GM19193 (cell line): ENCODE measurements at regions not wholly inside any gene's neighbourhood (a gene's known extent, or its start where the extent isn't known, plus 50 kb on each side); places are given as distances from the start of the nearest gene placed in this dataset.

Experiments used
- POLR2A ChIP-seq: IDR thresholded peaks from 4 replicates; pipeline ENCODE4 v1.6.1; 2011; ENCODE audit not compliant: insufficient read depth, insufficient read length; ENCODE audit errors: extremely low read depth

- no peak for TF ChIP-seq POLR2A
Measured at GRCh38 chr5:74514888-74515551, 125.5 kb downstream of the ENC1 start.

DNA sequence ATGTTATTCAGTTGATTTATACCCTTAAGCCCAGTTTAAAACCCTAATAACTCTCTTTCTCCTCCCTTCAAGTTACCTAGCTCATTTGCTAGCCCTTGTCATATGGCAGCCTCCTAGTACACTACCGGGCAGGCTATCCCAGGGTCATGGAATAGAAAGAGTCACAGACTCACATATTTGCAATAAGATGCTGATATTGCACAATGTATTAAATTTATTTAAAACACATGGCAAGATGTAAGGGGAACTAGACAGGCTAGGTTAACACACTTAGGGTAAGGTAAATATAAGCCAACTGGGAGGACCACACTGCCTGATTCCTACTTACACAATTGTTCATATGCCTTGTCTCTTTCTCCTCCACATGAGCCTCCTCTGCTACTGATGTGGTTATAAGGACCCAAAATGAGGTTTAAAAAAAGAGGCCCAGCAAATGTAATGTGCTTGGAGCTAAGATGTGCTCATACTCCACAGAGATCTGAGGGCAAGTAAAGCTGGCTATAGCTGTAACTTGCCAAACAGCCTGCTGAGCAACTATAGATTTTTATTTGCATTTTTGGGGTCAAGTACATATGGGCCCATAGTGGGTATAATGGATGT, 130.0 kb downstream of the ENC1 start:
- no peak for TF ChIP-seq POLR2A

DNA sequence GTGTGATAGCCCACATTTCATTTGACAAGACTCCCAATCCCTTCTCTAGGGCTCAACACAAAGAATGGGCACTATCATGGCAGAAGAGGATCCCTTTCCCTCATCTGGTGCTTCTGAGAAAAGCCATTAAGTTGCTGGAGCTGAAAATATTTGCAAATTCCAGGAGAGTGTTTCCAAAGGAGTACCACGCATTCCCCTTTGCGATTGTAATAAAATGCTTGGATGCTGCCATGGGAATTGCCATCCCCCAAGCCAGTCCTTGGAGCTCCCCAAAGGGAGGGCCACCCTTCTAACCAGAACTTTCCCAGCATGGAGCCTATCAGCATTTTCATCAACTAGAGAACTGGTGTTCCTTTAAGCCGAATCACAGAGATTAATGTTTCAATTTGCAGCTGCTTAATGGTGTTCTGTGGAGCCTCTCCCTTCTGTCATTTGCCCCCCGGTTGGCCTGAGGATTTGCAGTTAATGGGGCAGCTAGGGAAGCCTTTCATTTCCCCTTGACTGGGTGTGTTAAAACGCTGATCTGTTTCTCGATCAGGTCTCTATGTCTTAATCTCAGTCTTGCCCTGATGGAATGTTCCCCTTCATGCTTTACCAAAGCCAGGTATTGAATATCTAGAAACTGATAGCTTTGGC, 133.0 kb downstream of the ENC1 start:
- no peak for TF ChIP-seq POLR2A

- no peak for TF ChIP-seq POLR2A
Measured at GRCh38 chr5:74506119-74506518, 134.4 kb downstream of the ENC1 start.

DNA sequence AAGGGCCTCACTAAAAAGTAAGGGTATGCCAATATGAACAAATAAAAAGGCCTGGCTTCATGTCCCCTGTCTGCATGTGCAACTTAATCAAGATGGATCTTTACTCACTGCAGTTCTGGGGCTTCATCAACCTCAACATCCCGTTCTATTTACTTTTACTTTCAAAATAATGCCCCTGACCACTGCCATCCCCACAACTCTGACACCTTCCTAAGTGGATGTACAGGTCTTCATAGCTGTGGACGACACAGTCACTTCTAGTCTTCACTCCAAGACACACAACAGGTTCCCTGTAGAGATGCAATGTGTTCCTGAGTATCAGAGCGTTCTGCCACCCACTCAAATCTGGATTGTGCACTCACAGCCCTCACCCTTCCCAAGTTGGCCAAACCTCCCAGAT, 136.1 kb downstream of the ENC1 start:
- TF ChIP-seq POLR2A: no peak

DNA sequence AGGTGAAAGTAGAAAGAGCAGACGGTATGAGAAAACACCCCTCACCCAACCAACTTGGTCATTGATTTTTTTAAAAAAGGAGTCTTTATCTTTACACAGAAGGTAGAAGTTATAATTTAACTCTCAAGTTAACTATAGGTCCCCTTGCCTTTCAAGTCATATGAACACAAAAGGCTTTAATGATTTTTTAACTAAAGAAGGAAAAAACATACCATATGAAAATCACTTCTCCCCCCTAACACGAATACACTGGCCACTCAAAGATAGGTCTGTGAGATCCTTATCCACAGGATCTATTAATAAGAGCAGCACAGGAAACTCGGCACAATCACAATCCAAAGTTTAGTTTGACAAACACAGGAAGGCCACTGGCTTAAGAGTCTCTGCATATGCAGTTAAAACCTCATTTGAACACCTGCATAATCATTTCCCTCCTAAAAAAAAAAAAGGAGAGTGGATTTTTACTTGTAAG, 138.0 kb downstream of the ENC1 start:
- TF ChIP-seq POLR2A: no peak

DNA sequence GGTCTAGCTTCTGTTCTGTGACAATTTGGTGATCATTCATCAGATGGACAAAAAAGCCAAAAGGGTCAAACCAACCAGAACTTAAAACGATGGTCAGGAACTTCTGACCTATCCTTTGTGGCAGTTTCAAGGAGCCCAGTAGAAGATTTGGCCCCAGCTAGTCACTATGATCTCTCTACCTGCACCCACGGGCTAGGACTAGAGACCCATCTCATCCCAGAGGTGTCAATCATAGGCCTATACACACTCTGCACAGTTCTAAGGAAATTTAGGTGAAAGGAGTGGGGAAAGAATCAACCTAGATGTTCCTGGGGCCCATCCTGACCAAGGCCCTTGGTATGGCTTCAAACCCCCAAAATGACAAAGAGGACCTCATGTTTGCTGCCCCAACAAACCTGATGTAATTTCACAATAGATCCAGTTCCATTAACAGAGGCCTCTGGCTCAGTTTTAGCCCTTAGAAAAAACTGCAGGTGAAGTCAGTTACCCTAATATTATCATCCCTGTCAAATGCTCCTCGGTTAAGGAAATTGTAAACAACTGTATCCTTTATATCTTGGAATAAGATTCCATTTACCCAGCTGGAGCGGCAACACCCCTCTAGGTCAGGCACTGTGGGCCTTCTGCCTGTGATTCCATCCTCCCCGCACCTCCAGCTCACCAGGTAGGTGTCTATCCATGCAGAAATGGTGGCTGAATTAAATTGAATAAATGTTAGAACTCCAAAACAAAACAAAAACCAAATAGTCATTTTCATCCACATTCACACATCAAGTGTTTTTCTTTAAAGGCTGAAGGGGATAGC, 138.7 kb downstream of the ENC1 start:
- TF ChIP-seq POLR2A: no peak

DNA sequence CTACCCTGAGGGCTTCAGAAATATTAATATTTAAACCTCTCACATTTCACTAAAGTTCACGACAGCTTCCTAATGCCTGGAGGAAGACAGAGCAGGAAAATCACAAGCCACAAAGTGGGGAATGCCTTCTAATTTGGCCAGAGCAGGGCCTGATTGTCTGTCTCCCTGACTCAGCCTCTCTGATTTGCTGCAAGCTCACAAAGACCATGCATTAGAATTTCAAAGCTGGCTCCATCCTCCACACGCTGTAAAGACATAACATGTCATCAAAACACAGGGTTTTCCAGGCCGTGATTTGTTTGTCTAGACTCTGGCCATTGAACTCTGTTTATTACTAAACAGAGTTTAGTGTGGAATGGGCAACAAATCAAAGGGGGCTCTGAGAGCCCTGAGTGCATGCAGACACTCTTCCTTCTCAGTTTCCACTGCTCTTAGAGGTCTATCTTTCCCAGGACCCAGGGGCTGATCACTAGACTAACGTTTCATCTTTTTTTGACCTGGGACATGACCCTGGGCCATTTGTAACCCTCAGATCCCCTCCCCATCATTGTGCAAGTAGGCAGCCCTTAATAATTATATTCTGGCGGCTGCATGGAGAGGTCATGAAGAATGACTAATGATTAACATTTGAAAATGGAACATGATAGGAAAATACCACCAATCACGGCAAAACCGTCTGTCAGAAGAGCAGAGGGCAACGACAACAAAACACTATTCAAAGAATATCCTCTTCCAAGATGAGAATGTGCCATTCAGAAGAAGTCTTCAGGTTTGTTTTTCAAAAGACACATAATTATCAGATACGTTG, 140.2 kb downstream of the ENC1 start:
- TF ChIP-seq POLR2A: no peak

DNA sequence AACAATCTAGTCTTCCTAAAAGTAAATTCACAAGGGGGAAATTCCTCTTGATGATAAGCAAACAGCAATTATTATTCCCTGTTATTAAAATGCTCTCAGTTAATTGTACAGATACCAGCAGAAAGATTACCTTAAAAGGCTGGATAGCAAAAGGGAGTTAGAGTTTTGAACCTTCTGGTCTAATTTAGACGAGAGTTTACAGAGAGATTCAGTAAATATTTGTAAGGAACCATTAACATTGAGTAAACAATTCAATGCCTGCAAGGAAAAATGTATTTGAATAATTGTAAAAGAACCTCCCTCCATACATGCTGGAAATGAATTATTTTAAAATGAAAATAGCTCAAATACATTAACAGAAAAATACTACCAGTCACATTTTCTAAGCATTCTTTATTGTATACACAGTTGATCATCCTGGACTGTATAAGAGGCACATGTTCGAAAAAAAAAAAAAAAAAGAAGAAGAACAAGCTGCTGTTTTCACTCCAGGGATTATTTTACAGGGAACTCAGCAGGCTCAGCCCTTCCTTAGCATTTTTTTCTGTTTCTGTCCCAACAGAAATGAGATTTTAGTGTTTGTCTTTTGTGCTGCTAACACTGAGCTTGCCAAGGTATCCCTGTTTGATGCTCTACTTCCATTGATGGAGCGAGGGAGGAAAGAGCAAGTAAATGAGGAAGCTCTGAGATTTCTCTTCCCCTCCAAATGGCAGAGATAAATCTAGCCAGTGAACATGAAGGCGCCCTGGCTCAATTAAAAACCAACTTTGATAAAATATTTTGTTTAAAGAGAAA, 141.1 kb downstream of the ENC1 start:
- TF ChIP-seq POLR2A: no peak

GRCh38 chr5:74497706-74498105, 142.8 kb downstream of the ENC1 start:
- TF ChIP-seq POLR2A: no peak

GRCh38 chr5:74493411-74493810, 147.1 kb downstream of the ENC1 start:
- TF ChIP-seq POLR2A: no peak

DNA sequence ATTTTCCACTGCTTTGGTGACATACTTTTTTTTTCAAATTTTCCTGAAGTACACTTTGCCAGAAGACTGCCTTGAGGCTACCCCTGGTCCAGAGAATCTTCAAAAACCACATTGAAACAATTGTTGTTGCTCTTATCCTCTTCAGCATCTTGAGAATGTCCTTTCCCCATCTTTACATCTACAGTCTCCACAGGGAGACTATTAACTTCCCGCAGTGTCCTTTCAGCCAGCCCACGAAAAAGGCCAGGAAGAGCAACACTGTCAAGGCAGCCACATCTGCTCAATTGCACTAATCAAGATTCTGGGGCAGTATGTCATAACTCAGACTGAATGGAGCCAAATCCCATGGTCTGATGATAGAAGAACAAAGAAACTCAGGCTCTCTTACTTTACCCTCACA, 148.3 kb downstream of the ENC1 start:
- TF ChIP-seq POLR2A: no peak

DNA sequence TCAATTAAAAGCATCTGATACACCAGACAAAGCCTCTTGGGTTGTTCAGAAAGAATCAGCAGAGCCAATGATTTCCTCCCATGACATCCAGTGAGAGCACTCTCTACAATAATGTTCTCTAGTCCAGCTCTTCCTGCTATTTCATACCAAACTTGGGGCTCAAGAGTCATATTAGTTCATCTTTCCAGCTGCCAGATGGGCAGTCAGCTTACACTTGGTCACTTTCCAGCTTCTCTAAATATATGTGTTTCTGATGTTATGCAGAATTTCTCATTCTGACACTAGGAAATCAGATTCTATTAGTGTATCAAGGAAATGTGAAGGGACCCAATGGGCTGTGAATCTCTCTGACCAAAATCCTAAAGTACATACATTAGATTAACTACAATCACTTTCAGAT, 148.9 kb downstream of the ENC1 start:
- no peak for TF ChIP-seq POLR2A

DNA sequence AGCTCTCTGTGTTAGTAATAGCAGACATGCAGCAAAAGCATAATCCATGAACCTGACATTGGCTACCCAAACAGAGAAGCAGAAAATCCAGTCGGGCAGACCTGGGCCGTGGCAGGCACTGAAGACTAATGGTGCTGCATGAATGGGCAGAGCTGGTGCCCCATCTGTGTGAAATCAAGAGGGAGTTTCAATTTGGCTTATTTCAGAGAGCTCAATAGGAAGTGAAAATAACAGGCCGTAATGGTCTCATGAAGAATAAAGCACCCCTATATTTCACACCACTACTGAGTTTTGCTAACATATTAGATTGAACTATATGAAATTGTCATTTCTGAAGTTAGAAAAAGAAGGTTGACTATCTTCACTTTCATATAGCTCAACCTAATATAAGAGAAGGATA, 149.7 kb downstream of the ENC1 start:
- TF ChIP-seq POLR2A: no peak
